ENCODE measurements at regions not wholly inside any gene's neighbourhood (a gene's known extent, or its start where the extent isn't known, plus 50 kb on each side); places are given as distances from the start of the nearest gene placed in this dataset.
"Not testable (repeated sequence)": the region's sequence is repeated elsewhere in the genome, so short reads cannot be mapped to it uniquely, and the experiment has no call there.

GRCh38 chr3:11739706-11740105 is 96.0 kb upstream of the VGLL4 start:
- FAIRE-seq (no peak), DNase-seq (ENCODE audit: low spot score in 2 of 2) (no peak)

DNA sequence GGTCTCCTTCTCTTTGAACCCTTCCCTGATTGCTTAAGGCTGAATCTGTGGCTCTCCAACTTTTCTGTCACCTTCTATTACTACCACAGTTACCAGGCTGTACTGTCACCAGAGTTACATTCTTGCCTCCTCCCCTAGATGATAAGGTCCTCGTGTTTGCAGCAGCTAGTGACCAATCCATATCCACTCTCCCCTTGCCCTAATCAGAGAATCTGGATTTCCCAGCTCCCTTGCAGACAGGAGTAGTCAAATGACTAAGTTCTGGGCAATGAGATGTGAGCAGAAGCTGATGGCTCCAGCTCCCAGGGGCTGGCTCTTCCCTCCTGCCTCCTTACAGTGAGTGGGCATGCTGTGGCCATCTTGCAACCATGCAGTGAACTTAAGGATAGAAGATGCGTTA is 95.4 kb upstream of the VGLL4 start:
- FAIRE-seq (no peak), DNase-seq (ENCODE audit: low spot score in 2 of 2) (no peak)

- DNase-seq (ENCODE audit: low spot score in 2 of 2) (no peak), FAIRE-seq (no peak)
These were observed 94.0 kb upstream of the VGLL4 start for GRCh38 chr3:11737742-11738141.

DNA sequence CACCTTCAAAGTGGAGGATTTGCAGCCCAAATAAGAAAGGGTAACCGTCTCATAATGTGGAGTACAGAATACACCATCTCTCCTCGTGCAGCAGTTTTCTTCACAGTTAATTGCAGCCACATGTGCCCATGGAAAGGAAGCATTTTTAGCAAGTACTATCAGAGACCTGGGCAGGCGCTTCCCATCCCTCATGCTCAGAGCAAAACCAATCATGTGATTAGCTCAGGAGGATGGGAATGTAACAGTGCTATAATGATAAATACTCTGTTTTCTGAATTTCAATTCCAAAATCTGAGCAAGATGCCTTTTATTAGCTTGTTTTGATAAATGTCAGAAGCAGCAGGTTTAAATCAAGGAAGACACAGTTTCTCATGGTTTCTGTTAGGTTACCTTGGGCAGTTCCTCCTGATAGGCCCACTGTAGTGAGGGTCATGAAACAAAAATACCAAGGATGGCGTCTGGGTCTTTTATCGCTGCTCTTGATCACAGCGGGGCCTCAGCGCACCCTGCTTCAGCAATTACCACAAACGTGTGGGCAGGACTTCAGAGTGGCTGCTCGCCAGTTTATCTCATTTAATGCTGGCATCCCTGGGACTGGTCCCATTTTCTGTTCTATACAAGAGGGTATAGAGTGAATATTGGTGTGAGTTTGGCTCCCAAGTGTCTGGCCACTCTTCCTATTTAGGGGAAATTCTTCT is 92.6 kb upstream of the VGLL4 start:
- FAIRE-seq = no peak
- no peak for DNase-seq (ENCODE audit: low spot score in 2 of 2)

GRCh38 chr3:11735638-11736037 is 91.9 kb upstream of the VGLL4 start:
- DNase-seq (ENCODE audit: low spot score in 2 of 2) (no peak), FAIRE-seq (no peak)

- DNase-seq (ENCODE audit: low spot score in 2 of 2); FAIRE-seq: not testable (repeated sequence)
These were observed 91.4 kb upstream of the VGLL4 start for GRCh38 chr3:11735111-11735510.

DNA sequence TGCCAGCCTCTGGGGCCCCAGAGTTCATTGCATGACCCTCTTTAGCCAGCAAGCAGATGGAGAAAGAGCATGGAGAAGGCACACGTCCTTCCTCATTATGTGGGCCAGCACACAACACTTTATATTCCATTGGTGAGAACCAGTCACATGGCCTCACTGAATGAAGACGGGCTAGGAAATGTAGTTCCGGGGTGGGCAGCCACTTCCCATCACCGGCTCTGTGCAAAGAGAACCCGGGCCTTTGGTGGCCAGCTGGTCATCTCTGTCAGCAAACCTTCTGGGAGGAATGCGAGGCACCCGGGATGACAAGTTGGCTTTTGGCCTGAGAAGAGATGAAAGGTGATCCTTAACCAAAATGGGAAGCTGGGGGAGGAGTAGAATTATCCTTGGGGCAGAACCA is 90.2 kb upstream of the VGLL4 start:
- no peak for DNase-seq (ENCODE audit: low spot score in 2 of 2)
- no peak for FAIRE-seq

- no peak for FAIRE-seq
- no peak for DNase-seq (ENCODE audit: low spot score in 2 of 2)
These were observed 83.5 kb upstream of the VGLL4 start for GRCh38 chr3:11727207-11727606.

- DNase-seq (ENCODE audit: low spot score in 2 of 2) (no peak), FAIRE-seq (no peak)
These were observed 82.4 kb upstream of the VGLL4 start for GRCh38 chr3:11726146-11726545.

DNA sequence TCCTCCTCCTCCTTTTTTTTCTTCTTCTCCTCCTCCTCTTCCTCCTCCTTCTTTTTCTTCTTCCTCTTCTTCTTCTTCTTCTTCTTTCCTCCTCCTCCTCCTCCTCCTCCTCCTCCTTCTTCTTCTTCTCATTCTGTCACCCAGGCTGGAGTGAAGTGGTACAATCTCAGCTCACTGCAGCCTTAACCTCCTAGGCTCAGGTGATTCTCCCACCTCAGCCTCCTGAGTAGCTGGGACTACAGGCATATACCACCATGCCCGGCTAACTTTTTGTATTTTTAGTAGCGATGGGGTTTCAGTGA is 81.6 kb upstream of the VGLL4 start:
- not testable (repeated sequence) for DNase-seq (ENCODE audit: low spot score in 2 of 2); FAIRE-seq

- FAIRE-seq = no peak
- DNase-seq (ENCODE audit: low spot score in 2 of 2) = no peak
These were observed 81.1 kb upstream of the VGLL4 start for GRCh38 chr3:11724615-11725339.

GRCh38 chr3:11721479-11721878 is 77.8 kb upstream of the VGLL4 start:
- no peak for DNase-seq (ENCODE audit: low spot score in 2 of 2)
- FAIRE-seq = no peak

DNA sequence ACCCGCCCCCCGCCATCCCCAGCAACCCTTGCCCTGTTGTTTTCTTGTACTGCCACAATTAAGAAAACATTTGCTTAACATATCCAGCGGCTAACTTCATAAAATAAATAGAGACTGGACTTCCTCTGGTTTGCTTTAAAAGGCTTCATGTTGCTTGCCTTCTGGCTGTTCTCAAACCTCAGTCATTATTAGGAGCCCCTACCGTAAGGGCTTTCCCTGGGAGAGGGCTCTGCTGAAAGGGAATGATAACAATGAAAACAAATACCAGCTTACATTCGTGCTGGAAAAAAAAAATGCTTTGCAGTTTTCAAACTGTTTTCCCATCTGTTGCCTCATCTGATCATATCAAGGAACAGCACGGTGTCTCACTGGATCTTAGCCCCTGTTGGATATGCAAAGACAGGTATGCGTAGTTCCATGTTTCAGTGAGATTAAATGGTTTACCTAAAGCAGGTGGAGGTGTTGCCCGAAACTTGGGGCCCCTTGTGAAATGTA is 77.2 kb upstream of the VGLL4 start:
- no peak for FAIRE-seq
- no peak for DNase-seq (ENCODE audit: low spot score in 2 of 2)

- DNase-seq (ENCODE audit: low spot score in 2 of 2) = peak; percentile 47 to 56
- FAIRE-seq = no peak
These were observed 76.7 kb upstream of the VGLL4 start for GRCh38 chr3:11720304-11720898.

GRCh38 chr3:11719406-11720303 is 75.9 kb upstream of the VGLL4 start:
- DNase-seq (ENCODE audit: low spot score in 2 of 2) (peak; percentile 84 to 86), FAIRE-seq (no peak)

DNA sequence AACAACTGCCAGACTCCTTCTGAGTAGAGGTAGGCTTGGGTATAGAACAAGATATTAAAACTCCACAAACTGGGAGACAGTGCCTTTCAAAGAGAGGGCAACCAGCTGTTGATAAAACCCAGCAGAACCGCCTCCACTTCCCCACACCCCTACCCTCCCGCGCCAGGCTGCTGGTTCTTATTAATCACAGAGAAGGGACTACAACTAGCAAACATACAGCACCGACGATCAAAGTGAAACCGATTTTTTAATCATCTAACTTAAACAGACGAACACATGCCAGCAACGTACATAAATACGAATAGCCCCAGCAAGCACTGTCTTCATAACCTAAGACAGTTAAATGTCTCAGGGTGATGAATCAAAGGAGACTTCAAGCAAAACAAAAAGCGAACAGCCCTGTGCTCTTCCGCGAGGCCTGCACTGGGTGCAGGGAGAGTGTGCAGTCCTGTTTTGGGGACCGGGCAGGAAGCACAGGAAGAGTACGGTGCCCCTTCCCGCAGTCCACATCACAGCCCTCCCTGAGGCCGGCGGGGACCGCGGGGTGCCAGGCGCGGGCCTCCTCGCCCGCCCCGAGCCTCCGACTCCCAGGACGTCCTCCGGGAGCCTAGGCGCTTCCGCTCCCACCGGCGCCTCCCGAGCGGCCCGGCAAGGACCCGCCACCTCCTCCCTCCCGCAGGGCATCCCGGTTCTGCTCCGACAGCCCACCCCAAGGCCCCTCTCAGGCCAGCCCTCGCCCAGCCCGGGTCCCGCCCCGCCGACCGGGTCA is 75.1 kb upstream of the VGLL4 start:
- FAIRE-seq = no peak
- DNase-seq (ENCODE audit: low spot score in 2 of 2) = peak in 1 of 2 donors; percentile 54

- FAIRE-seq (no peak), DNase-seq (ENCODE audit: low spot score in 2 of 2) (no peak)
These were observed 74.3 kb upstream of the VGLL4 start for GRCh38 chr3:11717768-11718636.

GRCh38 chr3:11717301-11717700 is 73.6 kb upstream of the VGLL4 start:
- no peak for DNase-seq (ENCODE audit: low spot score in 2 of 2)
- no peak for FAIRE-seq
